GM23248 (cell line): ENCODE measurements at regions not wholly inside any gene's neighbourhood (a gene's known extent, or its start where the extent isn't known, plus 50 kb on each side); places are given as distances from the start of the nearest gene placed in this dataset.

Source experiments
- EZH2 ChIP-seq: fragments of 200-600 bp; sonication (generic); IDR thresholded peaks from 2 replicates; pipeline ENCODE4 v1.6.1; 2018; ENCODE audit warnings: antibody characterized with exemption, mild to moderate bottlenecking; ENCODE audit not compliant: insufficient read depth, poor library complexity, severe bottlenecking
- EZH2phosphoT487 ChIP-seq: fragments of 200-600 bp; sonication (generic); IDR thresholded peaks from 2 replicates; pipeline ENCODE4 v1.6.1; 2018; ENCODE audit warnings: antibody characterized with exemption, moderate library complexity, mild to moderate bottlenecking, low read depth; ENCODE audit not compliant: insufficient read depth

- TF ChIP-seq EZH2phosphoT487 (no peak), EZH2 (no peak)
Observed at GRCh38 chr16:51834133-51834532, 683.1 kb upstream of the SALL1 start.
